Fibroblast of the aortic adventitia (primary cell): ENCODE measurements at regions not wholly inside any gene's neighbourhood (a gene's known extent, or its start where the extent isn't known, plus 50 kb on each side); places are given as distances from the start of the nearest gene placed in this dataset.

ENCODE experiments used
- DNase-seq: peaks from one replicate; pipeline ENCODE4 v3.0.0-alpha.2; 2010; ENCODE audit warnings: low read depth
- H3K4me3 ChIP-seq: 2 replicates; pipeline ENCODE4 v1.5.1; 2011; ENCODE audit warnings: low read depth, mild to moderate bottlenecking, control low read depth, low read length, moderate library complexity
- CTCF ChIP-seq: IDR thresholded peaks from 2 replicates; pipeline ENCODE4 v1.5.1; 2011; ENCODE audit warnings: mild to moderate bottlenecking, low read length, control low read depth, inconsistent platforms; ENCODE audit not compliant: insufficient read depth

- no peak for TF ChIP-seq CTCF
- no peak overlapping the region for H3K4me3 ChIP-seq
- DNase-seq = no peak
These were observed 82.4 kb upstream of the ZIC3 start for GRCh38 chrX:137483554-137483953.

GRCh38 chrX:137482136-137482535 is 83.8 kb upstream of the ZIC3 start:
- no peak overlapping the region for H3K4me3 ChIP-seq
- DNase-seq = no peak
- no peak for TF ChIP-seq CTCF

DNA sequence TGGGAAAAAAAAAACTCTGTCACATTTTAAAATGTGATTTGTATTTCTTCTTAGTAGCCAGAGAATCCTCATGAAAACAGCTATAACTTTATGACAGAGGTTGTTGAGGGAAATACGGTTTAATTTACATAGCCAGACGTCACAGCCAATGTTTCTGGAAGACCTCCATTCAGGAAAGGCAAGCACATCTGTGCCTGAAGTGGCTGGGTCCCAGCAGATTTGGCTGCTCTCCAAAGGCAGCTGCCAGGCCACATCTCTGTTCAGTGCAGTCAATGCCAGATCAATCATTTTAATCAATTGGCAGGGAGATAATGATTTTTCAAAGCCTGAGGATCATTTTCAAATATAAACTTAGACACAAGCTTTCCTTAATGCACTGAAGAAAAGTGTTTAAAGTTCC is 86.5 kb upstream of the ZIC3 start:
- no peak overlapping the region for H3K4me3 ChIP-seq
- no peak for DNase-seq
- TF ChIP-seq CTCF = no peak

GRCh38 chrX:137441711-137442110 is 124.2 kb upstream of the ZIC3 start:
- DNase-seq = no peak
- no peak overlapping the region for H3K4me3 ChIP-seq
- no peak for TF ChIP-seq CTCF

- no peak for DNase-seq
- H3K4me3 ChIP-seq = no peak overlapping the region
- TF ChIP-seq CTCF = no peak
These were observed 133.3 kb upstream of the ZIC3 start for GRCh38 chrX:137432609-137433008.

DNA sequence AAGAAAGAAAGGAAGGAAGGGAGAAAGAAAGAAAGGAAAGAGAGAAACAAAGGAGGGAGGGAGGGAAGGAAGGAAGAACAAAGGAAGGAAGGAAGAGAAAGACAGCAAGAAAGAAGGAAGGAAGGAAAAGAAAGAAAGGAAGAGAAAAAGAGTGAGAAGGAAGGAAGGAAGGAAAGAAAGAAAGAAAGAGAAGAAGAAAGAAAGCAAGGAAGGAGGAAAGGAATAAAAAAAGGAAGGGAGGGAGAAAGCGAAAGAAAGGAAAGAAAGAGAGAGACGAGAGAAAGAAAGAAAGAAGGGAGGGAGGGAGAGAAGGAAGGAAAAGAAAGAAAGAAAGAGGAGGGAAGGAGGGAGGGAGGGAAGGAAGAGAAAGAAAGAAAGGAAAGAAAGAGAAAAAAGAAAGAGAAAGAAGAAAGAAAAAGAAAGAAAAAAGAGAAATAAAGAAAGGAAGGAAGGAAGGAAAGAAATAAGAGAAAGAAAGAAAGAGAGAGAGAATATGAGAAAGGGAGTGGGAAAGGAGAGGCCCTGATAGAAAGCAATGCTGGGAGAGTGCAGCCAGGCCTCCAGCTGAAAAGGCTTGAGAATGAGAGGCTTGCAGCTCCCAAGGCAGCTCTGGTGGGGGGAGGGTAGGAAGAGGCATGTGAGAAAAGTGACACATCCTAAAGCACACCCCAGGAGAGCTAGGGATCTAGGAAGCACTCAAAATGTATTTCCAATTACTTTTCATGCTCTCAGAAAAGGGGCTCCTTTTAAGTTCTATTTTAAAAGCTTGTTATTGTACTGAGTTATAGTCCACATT is 134.0 kb upstream of the ZIC3 start:
- no peak for TF ChIP-seq CTCF
- DNase-seq = no peak
- no peak overlapping the region for H3K4me3 ChIP-seq

- no peak for TF ChIP-seq CTCF
- no peak overlapping the region for H3K4me3 ChIP-seq
- DNase-seq = no peak
These were observed 134.9 kb upstream of the ZIC3 start for GRCh38 chrX:137430984-137431475.
